Suppressor macrophage (primary cell): ENCODE measurements at regions not wholly inside any gene's neighbourhood (a gene's known extent, or its start where the extent isn't known, plus 50 kb on each side); places are given as distances from the start of the nearest gene placed in this dataset.
A peak's percentile ranks its signal among the peaks of the same experiment; 100 is the strongest.

Experiments used
- DNase-seq, 4 experiments: peaks; one replicate each; pipeline ENCODE4 v3.0.0-alpha.2; 2020 to 2022

GRCh38 chr17:73694491-73694890 lies 50.2 kb upstream of the SDK2 start:
- no peak for DNase-seq

GRCh38 chr17:73695035-73695738 lies 50.9 kb upstream of the SDK2 start:
- peak in 3 of 4 experiments; percentile 22 to 46 (median 36) for DNase-seq

DNA sequence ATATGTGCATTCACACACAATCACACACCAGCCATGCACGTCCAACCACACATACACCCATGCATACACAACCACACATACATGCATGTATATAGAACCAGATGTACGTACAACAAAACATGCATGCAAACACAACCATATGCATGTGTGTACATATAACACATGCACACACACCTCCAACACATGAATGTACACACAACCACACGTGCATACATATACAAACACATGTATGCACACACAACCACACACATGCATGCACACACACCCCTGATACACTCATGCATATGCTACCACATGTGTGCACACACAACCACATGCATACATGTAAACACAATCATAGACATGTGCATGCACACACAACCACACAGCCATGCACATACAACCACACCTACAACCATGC lies 52.0 kb upstream of the SDK2 start:
- DNase-seq = no peak

DNA sequence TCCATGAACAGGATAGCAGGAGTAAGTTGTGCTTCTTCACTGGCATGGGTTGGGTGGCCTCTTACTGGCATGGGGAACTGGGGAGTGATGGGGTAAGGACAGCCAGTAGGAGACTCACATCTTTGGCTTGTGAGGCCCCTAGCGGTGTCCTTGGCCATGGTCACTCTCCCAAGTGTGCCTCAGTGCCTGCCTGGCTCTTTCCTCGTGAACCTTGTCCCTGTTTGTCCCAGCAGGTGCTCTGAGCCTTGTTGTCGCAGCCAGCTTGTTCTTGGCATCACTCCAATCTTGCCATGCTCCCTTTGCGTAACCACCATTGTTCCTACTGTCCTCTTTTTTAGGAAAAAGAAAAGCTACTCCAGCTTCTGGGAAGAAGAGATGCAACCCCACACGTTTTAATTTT lies 53.6 kb upstream of the SDK2 start:
- peak in 2 of 4 experiments; percentile 15 to 29 for DNase-seq

DNA sequence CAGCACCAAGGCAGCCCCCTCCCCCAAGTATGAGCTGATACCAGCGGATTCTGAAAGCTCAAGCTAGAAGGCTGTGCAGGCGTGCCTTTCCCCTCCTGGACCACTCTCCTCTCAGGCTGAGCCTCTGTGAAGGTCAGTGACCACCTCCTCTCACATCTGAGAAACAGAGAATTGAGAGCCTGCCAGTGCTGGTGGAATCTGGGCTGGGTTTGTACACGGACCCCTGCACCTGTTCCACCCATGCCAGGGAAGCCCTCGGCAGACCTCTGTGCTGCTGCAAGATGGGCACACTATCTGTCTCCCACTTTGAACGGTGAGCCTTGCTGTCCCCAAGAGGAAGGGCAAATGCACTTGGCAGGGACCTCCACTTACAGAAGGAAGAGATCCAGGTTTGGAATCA lies 54.7 kb upstream of the SDK2 start:
- DNase-seq = no peak

DNA sequence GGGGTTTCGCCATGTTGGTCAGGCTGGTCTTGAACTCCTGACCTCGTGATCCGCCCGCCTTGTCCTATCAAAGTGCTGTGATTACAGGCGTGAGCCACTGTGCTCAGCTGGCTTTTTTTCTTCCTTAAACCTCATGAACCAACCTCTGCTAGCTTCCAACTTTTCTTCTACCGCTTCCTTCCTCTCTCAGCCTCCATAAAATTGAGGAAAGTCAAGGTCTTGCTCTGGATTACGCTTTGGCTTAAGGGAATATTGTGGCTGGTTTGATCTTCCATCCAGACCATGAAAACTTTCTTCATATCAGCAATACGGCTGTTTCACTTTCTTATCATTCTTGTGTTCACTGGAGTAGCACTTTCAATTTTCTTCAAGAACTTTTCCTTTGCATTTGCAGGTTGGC lies 57.5 kb upstream of the SDK2 start:
- no peak for DNase-seq

DNA sequence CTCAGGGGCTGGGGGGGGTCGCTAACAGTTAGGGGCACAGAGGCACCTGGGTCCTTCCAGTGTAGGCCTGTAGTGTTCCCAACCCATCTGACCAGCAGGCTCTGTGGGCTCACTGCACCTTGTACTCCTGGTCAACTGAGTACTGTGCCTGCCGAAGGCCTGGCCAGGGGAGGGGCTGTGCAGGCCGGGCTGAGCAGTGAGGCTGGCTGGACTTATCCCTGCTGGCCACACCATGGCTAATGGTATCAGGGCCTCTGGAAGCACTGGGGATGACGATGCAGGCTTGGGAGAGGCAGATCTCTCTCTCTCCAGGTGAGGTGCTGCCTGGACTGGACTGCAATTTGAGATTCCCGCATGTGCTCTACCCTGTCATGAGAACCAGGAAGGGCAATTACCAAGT lies 58.9 kb upstream of the SDK2 start:
- DNase-seq = no peak

GRCh38 chr17:73703917-73704316 lies 59.7 kb upstream of the SDK2 start:
- DNase-seq = no peak

DNA sequence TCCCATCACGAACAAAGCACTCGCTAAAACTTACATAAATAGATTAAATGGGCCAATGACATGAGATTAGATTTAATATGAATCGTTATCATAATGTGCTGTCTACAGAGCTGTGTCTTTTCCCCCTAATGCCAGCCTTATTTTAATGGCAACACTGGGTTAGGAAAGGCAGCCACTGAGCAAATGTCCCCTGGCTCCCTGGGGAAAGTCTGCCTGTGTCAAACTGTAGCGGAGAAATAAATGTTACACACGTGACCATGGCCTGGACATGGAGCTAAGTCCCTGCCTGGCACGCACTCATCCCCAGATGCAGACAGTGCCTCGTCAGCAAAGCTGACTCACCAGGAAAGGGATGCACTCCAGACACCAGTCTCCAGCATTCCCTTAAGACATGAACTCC lies 61.3 kb upstream of the SDK2 start:
- DNase-seq = no peak

GRCh38 chr17:73706428-73706827 lies 62.2 kb upstream of the SDK2 start:
- no peak for DNase-seq

DNA sequence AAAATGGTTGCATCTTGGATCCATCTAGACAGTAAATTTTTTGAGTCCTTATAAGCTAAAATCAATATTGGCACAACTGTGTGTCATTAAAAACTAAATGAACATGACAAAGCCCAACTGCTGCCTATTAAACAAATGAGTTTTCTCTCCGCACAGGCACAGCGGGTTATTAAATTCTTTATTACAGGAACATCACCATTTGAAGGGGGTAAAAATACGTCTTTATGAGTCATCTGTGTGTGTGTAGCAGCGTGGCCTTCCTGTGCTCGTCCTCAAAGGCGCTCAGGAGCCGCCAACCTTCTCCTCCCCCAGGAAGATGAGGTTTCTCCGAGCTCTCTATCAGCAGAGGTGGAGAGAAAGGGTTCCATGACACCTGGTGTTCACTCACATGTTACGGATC lies 62.6 kb upstream of the SDK2 start:
- DNase-seq = no peak

DNA sequence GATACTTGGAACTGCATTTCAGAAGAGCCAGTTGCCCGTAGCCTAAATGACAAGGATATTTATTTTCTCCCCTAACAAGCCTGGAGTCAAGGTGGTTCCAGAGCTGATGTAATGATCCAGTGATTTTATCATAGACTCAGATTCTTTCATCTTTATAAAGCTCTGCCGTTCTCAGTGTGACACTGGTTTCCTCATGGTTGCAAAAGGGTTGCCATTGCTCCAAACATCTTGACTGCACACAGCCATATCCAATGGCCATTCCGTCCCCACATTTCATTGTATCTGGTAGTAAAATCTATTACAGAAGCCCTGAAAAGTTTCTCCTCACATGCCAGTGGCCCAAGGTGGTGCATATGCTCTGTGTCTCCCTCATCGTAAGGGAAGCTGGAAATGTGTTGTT lies 63.1 kb upstream of the SDK2 start:
- no peak for DNase-seq

DNA sequence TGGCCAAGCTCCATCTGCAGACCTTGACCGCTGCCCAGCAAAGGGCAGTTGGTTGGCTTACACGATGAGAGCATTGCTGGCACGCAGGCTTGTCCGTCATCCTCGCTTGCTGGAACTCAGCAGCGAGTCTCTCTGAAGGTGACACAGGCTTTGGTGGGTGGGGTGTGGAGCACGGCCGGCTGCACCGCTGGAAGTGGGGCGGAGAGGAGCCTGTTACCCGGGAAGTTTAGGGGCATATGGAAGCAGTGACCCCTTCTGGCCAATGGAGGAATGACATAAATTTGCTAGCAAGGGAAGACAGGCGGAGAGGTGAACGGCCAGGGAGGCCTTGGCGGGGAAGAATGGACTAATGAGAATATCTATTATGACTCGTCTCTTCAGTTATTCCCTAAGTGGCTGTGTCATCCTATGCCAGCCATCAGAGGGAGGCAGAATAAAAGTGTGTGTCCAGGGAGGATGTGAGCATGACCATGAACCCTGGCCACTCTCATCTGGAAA lies 65.9 kb upstream of the SDK2 start:
- peak; percentile 70 to 80 (median 78) for DNase-seq

DNA sequence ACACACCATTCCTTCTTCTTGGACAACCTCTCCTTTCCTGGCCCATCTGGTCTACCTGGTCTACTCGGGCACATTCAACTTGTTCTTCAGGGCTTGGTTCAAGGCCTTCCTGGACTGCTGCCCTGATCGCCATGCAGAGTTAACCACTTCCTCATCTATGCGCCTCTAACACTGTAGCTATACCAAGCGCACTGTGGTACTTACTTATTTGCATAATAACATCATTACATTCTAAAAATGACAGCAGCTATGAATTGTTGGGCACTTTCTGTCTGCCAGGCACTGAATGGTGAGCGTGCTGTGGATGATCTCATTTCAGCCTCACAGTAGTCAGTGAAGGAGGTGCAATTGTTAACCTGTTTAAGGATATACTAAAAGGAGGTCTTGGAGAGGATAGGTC lies 66.9 kb upstream of the SDK2 start:
- peak; percentile 31 to 60 (median 42) for DNase-seq

GRCh38 chr17:73711916-73712315 lies 67.7 kb upstream of the SDK2 start:
- DNase-seq = no peak

DNA sequence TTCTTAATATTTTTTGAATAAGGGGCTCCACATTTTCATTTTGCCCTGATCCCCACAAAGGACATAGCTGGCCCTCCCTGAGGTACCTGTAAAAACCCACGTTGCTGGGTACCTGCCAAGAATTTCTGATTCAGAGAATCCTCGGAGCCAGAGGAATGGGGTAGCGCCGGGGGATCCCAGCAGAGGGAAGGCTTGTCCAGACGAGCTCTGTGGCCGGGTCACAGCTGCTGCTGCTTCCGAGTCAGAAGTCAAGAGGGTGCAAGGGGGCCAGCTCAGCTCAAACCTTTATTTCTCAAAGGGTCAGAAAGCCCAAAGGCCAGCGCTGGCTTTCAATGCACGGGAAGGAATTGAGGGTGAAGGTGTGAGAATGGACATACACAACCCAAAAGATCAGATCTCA lies 68.9 kb upstream of the SDK2 start:
- DNase-seq = no peak

DNA sequence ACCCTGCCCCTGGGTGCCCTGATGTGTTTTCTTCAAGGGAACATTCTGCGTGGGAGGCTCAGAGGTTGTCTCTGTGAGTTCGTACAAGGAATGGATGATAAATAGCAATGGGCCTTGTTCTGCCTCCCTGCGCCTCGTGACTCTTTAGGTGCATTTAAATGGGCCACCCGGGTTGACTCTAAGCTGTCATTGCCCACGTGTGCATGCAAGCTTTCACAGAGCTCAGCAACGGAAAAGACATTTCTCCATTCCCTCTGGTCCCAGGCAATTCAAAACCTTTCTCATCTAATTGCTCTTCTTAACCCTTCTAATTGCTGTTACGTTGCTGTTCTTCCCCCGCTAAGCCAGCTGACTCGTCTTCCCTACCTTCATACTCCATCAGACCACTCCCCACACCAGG lies 71.5 kb upstream of the SDK2 start:
- DNase-seq = no peak

DNA sequence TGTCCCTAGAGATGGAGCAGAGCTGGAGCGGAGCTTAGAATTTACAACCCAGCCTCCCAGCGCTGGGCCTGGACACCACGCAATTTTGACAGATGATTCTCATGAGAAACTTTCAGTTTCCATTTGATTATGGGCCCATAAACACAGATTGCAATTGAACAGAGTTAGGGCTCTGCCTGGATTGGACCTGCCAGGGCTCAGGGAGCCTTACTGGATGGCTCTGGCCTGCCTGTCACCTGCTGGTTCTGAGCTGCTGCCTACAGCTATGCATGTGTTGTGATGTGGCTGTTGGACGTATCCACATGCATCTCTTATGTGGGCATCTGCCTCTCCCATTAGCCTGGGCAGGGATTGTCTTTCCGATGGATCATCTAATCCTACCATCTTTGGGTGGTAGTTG lies 73.4 kb upstream of the SDK2 start:
- DNase-seq = no peak

GRCh38 chr17:73718362-73718761 lies 74.1 kb upstream of the SDK2 start:
- DNase-seq = no peak

GRCh38 chr17:73718912-73719311 lies 74.7 kb upstream of the SDK2 start:
- peak in 3 of 4 experiments; percentile 37 to 51 (median 40) for DNase-seq

- no peak for DNase-seq
Observed at GRCh38 chr17:73719588-73720071, 75.4 kb upstream of the SDK2 start.

- no peak for DNase-seq
Observed at GRCh38 chr17:73720187-73720834, 76.1 kb upstream of the SDK2 start.

GRCh38 chr17:73722165-73722564 lies 77.9 kb upstream of the SDK2 start:
- DNase-seq = no peak

- no peak for DNase-seq
Observed at GRCh38 chr17:73723317-73723716, 79.1 kb upstream of the SDK2 start.
